ENCODE measurements at regions not wholly inside any gene's neighbourhood (a gene's known extent, or its start where the extent isn't known, plus 50 kb on each side); places are given as distances from the start of the nearest gene placed in this dataset.

- no TSS peak for BruUV-seq (replicated peaks)
- Histone ChIP-seq H3K14ac (replicated peaks; ENCODE audit: low read depth, low read length) (no peak overlapping the region), H2BK5ac (ENCODE audit: low read depth, low read length, poor library complexity, severe bottlenecking) (no peak overlapping the region), H3K27me3 (ENCODE audit: control insufficient read depth, insufficient read depth, low read length) (no peaks in the 10 kb centered on the region), H3K4me1 (ENCODE audit: control insufficient read depth, insufficient read depth, low read length) (peaks cover 5% of the 10 kb centered on the region; the same call in 1 of the 2 replicates), H3K4me3 (ENCODE audit: insufficient read depth, low read depth, low read length) (no peak overlapping the region), H3K4me2 (ENCODE audit: low read depth, low read length) (no peak overlapping the region), H3K4ac (ENCODE audit: low read depth, low read length) (no peak overlapping the region), H2AK5ac (ENCODE audit: low read depth, low read length) (no peak overlapping the region), H3K18ac (ENCODE audit: low read depth, low read length) (no peak overlapping the region), H3K9me1 (ENCODE audit: insufficient read depth, low read length) (no peaks in the 10 kb centered on the region), H3K79me1 (ENCODE audit: low read depth in 1 of 2, low read length in 2 of 2) (no peaks in the 10 kb centered on the region), H3K9me3 (ENCODE audit: control insufficient read depth, insufficient read depth, low read length) (no peaks in the 10 kb centered on the region), H3K36me3 (ENCODE audit: control insufficient read depth, insufficient read depth, low read length) (no peaks in the 10 kb centered on the region), H2AK9ac (replicated peaks; ENCODE audit: low read depth, low read length, poor library complexity) (no peak overlapping the region), H2BK20ac (ENCODE audit: low read depth, low read length) (no peak overlapping the region), H4K91ac (ENCODE audit: insufficient read depth, low read depth, low read length) (no peak overlapping the region), H3K23ac (ENCODE audit: low read depth, low read length) (no peak overlapping the region), H2BK120ac (ENCODE audit: low read depth, low read length) (0 out of 2 replicates have a peak overlapping the region, but pooled peaks have one; percentile 22), H3K56ac (ENCODE audit: extremely low read depth, insufficient read depth, low read length) (no peak overlapping the region), H2BK15ac (ENCODE audit: low read depth, low read length) (no peak overlapping the region), H3K9ac (ENCODE audit: low read depth, low read length) (no peak overlapping the region), H4K20me1 (ENCODE audit: insufficient read depth, low read length) (no peaks in the 10 kb centered on the region), H4K8ac (ENCODE audit: low read depth in 2 of 2, low read length in 2 of 2) (no peak overlapping the region), H3K27ac (ENCODE audit: insufficient read depth, low read length) (no peak overlapping the region), H2AFZ (replicated peaks; ENCODE audit: low read length, poor library complexity) (no peak overlapping the region), H4K5ac (ENCODE audit: low read depth, low read length) (no peak overlapping the region)
- ChIA-PET POLR2A (ENCODE audit: unreplicated experiment) (no interaction called here), CTCF (no interaction called here)
- no peak for ATAC-seq (ENCODE audit: low read depth)
- intact Hi-C loops (cut with micrococcal nuclease): loop anchor here (1.0 to 10.0 kb wide), 2 partner anchors 14 to 243 kb away; no protein-coding TSS in a partner anchor
- in situ Hi-C loops (cut with MboI; ENCODE audit: low sequenced_read_pairs): no loop called here
- no peak for DNase-seq
- TF ChIP-seq RCOR1 (IDR thresholded peaks at IDR 0.05; ENCODE audit: insufficient replicate concordance, low read length) (no peak), CHD1 (IDR thresholded peaks at IDR 0.05; ENCODE audit: low read depth, low read length) (no peak), NFE2L2 (IDR thresholded peaks at IDR 0.05; ENCODE audit: low read depth, low read length) (no peak), CEBPB (IDR thresholded peaks at IDR 0.05; ENCODE audit: low read depth, low read length) (no peak), MAFK (IDR thresholded peaks at IDR 0.05; ENCODE audit: low read depth, low read length) (no peak), CTCF (conservative IDR thresholded peaks at IDR 0.05; ENCODE audit: low read depth, low read length) (no peak), RAD21 (IDR thresholded peaks at IDR 0.05; ENCODE audit: low read length) (no peak), SMC3 (IDR thresholded peaks at IDR 0.05; ENCODE audit: low read depth, low read length) (no peak), MXI1 (IDR thresholded peaks at IDR 0.05; ENCODE audit: borderline replicate concordance, low read depth, low read length) (no peak), ELK1 (IDR thresholded peaks at IDR 0.05; ENCODE audit: borderline replicate concordance, low read depth, low read length) (no peak), USF2 (IDR thresholded peaks at IDR 0.05; ENCODE audit: low read depth, low read length) (no peak), MAZ (IDR thresholded peaks at IDR 0.05; ENCODE audit: borderline replicate concordance, low read depth, low read length) (no peak), BHLHE40 (IDR thresholded peaks at IDR 0.05; ENCODE audit: low read depth, low read length) (no peak), FOS (IDR thresholded peaks at IDR 0.05; ENCODE audit: low read depth, low read length) (no peak), RFX5 (IDR thresholded peaks at IDR 0.05; ENCODE audit: low read depth, low read length) (no peak), POLR2A (IDR thresholded peaks at IDR 0.05; ENCODE audit: low read depth, low read length) (no peak)
- no CpG with 5 or more reads among the region's 3 CpGs for WGBS, 2 experiments (ENCODE audit: extremely low coverage in 2 of 2, insufficient read length in 1 of 2)
- dilution Hi-C loops (cut with HindIII; ENCODE audit: low sequenced_read_pairs, unreplicated experiment): no loop called here
Observed at GRCh38 chr17:71427801-71428200, 693.0 kb upstream of the SOX9 start.

All from IMR-90 (cell line).